Femur (tissue), 1 donor: ENCODE measurements at regions not wholly inside any gene's neighbourhood (a gene's known extent, or its start where the extent isn't known, plus 50 kb on each side); places are given as distances from the start of the nearest gene placed in this dataset.

Experiments used
- DNase-seq: peaks from one replicate; pipeline ENCODE4 v3.0.0-alpha.2; 2017

GRCh38 chrX:10393241-10393640 is 227.1 kb downstream of the MID1 start:
- no peak for DNase-seq

GRCh38 chrX:10393899-10394298 is 226.5 kb downstream of the MID1 start:
- peak; percentile 21 for DNase-seq

DNA sequence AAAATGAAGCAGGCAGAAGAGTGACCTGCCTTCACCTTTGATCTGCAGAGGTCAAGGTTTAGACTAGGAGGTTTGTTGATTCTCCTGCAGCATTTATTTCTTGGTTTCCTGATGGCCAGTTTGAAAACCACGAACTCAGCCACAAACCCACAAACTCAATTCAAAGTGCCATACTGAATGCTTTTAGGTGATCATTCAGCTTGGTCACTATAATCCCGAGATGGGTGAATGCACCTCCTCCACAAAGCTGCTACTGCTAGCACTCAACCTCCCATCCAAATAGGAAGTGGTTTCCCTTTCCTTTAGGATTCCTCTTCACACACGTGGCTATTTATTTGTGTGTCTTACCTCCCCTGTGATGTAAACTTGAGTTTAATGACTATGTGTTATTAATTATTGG is 225.2 kb downstream of the MID1 start:
- DNase-seq: no peak
